Dermis blood vessel endothelial cell (primary cell): ENCODE measurements at regions not wholly inside any gene's neighbourhood (a gene's known extent, or its start where the extent isn't known, plus 50 kb on each side); places are given as distances from the start of the nearest gene placed in this dataset.
A peak's percentile ranks its signal among the peaks of the same experiment; 100 is the strongest.

Experiments used
- DNase-seq: peaks from one replicate; pipeline ENCODE4 v3.0.0; 2010

- no peak for DNase-seq
Observed at GRCh38 chr2:12379143-12379542, 337.6 kb upstream of the TRIB2 start.

- no peak for DNase-seq
Observed at GRCh38 chr2:12381543-12382325, 335.0 kb upstream of the TRIB2 start.

GRCh38 chr2:12382366-12382765 is 334.4 kb upstream of the TRIB2 start:
- no peak for DNase-seq

- DNase-seq: no peak
Observed at GRCh38 chr2:12389344-12390045, 327.2 kb upstream of the TRIB2 start.

GRCh38 chr2:12391116-12391515 is 325.6 kb upstream of the TRIB2 start:
- DNase-seq: no peak

- no peak for DNase-seq
Observed at GRCh38 chr2:12396699-12397098, 320.0 kb upstream of the TRIB2 start.

- peak; percentile 22 for DNase-seq
Observed at GRCh38 chr2:12397854-12398253, 318.9 kb upstream of the TRIB2 start.

- DNase-seq: no peak
Observed at GRCh38 chr2:12399240-12399639, 317.5 kb upstream of the TRIB2 start.

GRCh38 chr2:12400543-12400942 is 316.2 kb upstream of the TRIB2 start:
- DNase-seq: no peak

- no peak for DNase-seq
Observed at GRCh38 chr2:12402440-12403139, 314.1 kb upstream of the TRIB2 start.

- DNase-seq: no peak
Observed at GRCh38 chr2:12404497-12404896, 312.2 kb upstream of the TRIB2 start.

GRCh38 chr2:12407160-12407559 is 309.6 kb upstream of the TRIB2 start:
- DNase-seq: no peak

- DNase-seq: peak; percentile 26
Observed at GRCh38 chr2:12412898-12413305, 303.8 kb upstream of the TRIB2 start.

- no peak for DNase-seq
Observed at GRCh38 chr2:12415536-12415935, 301.2 kb upstream of the TRIB2 start.

- DNase-seq: peak; percentile 66
Observed at GRCh38 chr2:12416600-12416999, 300.1 kb upstream of the TRIB2 start.

- no peak for DNase-seq
Observed at GRCh38 chr2:12417786-12418185, 298.9 kb upstream of the TRIB2 start.

GRCh38 chr2:12419803-12420202 is 296.9 kb upstream of the TRIB2 start:
- no peak for DNase-seq

- no peak for DNase-seq
Observed at GRCh38 chr2:12421046-12421445, 295.7 kb upstream of the TRIB2 start.

- no peak for DNase-seq
Observed at GRCh38 chr2:12424219-12424618, 292.5 kb upstream of the TRIB2 start.

GRCh38 chr2:12424809-12425208 is 291.9 kb upstream of the TRIB2 start:
- no peak for DNase-seq

GRCh38 chr2:12428324-12428723 is 288.4 kb upstream of the TRIB2 start:
- DNase-seq: no peak

GRCh38 chr2:12428786-12429185 is 287.9 kb upstream of the TRIB2 start:
- no peak for DNase-seq

- no peak for DNase-seq
Observed at GRCh38 chr2:12429779-12430406, 286.8 kb upstream of the TRIB2 start.
